NCI-H82 treated with DMSO at 0.1 percent for 48 hours (cell line): ENCODE measurements at regions not wholly inside any gene's neighbourhood (a gene's known extent, or its start where the extent isn't known, plus 50 kb on each side); places are given as distances from the start of the nearest gene placed in this dataset.

Source experiments
- DNase-seq: peaks from one replicate; lab custom pipeline; 2025; ENCODE audit not compliant: unreplicated experiment; lab: John Stamatoyannopoulos, UW

- no peak for DNase-seq
Measured at GRCh38 chr18:40606996-40607395, 1348.0 kb upstream of the PIK3C3 start.

GRCh38 chr18:40583671-40584070, 1371.4 kb upstream of the PIK3C3 start:
- no peak for DNase-seq

GRCh38 chr18:40582105-40582504, 1372.9 kb upstream of the PIK3C3 start:
- no peak for DNase-seq

- DNase-seq, result no peak
Measured at GRCh38 chr18:40577981-40578365, 1377.1 kb upstream of the PIK3C3 start.

GRCh38 chr18:40577239-40577980, 1377.6 kb upstream of the PIK3C3 start:
- DNase-seq, result no peak

- DNase-seq, result no peak
Measured at GRCh38 chr18:40576507-40577115, 1378.4 kb upstream of the PIK3C3 start.

GRCh38 chr18:40570615-40571014, 1384.4 kb upstream of the PIK3C3 start:
- DNase-seq, result no peak

- no peak for DNase-seq
Measured at GRCh38 chr18:40569605-40570004, 1385.4 kb upstream of the PIK3C3 start.

- no peak for DNase-seq
Measured at GRCh38 chr18:40566510-40566844, 1388.6 kb upstream of the PIK3C3 start.

GRCh38 chr18:40565805-40566509, 1389.1 kb upstream of the PIK3C3 start:
- DNase-seq, result no peak

GRCh38 chr18:40559556-40559955, 1395.5 kb upstream of the PIK3C3 start:
- DNase-seq, result no peak

GRCh38 chr18:40558706-40559392, 1396.2 kb upstream of the PIK3C3 start:
- no peak for DNase-seq

GRCh38 chr18:40555914-40556313, 1399.1 kb upstream of the PIK3C3 start:
- no peak for DNase-seq

GRCh38 chr18:40553029-40553428, 1402.0 kb upstream of the PIK3C3 start:
- no peak for DNase-seq

- DNase-seq, result no peak
Measured at GRCh38 chr18:40546875-40547274, 1408.2 kb upstream of the PIK3C3 start.

GRCh38 chr18:40534723-40535122, 1420.3 kb upstream of the PIK3C3 start:
- no peak for DNase-seq

GRCh38 chr18:40532046-40532445, 1423.0 kb upstream of the PIK3C3 start:
- no peak for DNase-seq

GRCh38 chr18:40531051-40531450, 1424.0 kb upstream of the PIK3C3 start:
- no peak for DNase-seq

- DNase-seq, result no peak
Measured at GRCh38 chr18:40529478-40529877, 1425.6 kb upstream of the PIK3C3 start.

GRCh38 chr18:40524881-40525280, 1430.2 kb upstream of the PIK3C3 start:
- DNase-seq, result no peak

GRCh38 chr18:40523287-40523686, 1431.7 kb upstream of the PIK3C3 start:
- DNase-seq, result no peak

- no peak for DNase-seq
Measured at GRCh38 chr18:40501026-40501425, 1454.0 kb upstream of the PIK3C3 start.
